HUDEP-2 (cell line): ENCODE measurements at regions not wholly inside any gene's neighbourhood (a gene's known extent, or its start where the extent isn't known, plus 50 kb on each side); places are given as distances from the start of the nearest gene placed in this dataset.

Source experiments
- DNase-seq, 76 experiments: peaks; one replicate each; lab custom pipeline; 2025; ENCODE audit not compliant: unreplicated experiment in 76 of 76; lab: John Stamatoyannopoulos, UW

- DNase-seq = peak in 30 of 76 experiments; percentile 22 to 72 (median 44)
These were observed 76.0 kb upstream of the LSM14A start for GRCh38 chr19:34096020-34096915.

GRCh38 chr19:34104096-34104495 lies 68.2 kb upstream of the LSM14A start:
- peak in 1 of 76 experiments; percentile 8 for DNase-seq

- DNase-seq = no peak
These were observed 67.7 kb upstream of the LSM14A start for GRCh38 chr19:34104557-34104956.

- no peak for DNase-seq
These were observed 62.7 kb upstream of the LSM14A start for GRCh38 chr19:34109596-34109995.

GRCh38 chr19:34118879-34119748 lies 53.2 kb upstream of the LSM14A start:
- no peak for DNase-seq

- DNase-seq = no peak
These were observed 52.2 kb upstream of the LSM14A start for GRCh38 chr19:34120141-34120540.

GRCh38 chr19:34120846-34121639 lies 51.3 kb upstream of the LSM14A start:
- peak in 52 of 76 experiments; percentile 11 to 62 (median 35) for DNase-seq
